ENCODE measurements at regions not wholly inside any gene's neighbourhood (a gene's known extent, or its start where the extent isn't known, plus 50 kb on each side); places are given as distances from the start of the nearest gene placed in this dataset.

DNA sequence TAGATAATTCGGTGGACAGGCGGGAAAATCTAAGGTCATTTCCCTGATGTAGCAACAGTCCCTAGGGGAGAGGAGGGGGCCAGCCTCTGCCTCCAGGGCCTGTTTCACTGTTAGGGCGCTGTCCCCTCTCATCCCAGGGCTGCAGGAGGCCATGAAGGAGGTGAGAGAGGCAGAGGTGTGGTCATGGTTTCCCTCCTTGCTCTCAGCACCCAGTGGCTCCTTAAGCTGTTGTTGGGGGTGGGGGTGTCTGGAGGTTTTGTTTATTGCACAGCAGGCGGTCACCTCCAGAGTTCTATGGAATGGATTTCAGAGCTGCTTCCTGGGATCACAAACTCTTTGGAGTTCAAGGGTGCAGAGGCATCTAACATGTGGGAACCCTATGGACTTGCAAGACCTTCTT is 212.5 kb upstream of the RTL1 start:
- no peak overlapping the region for H3K27ac Mint-ChIP-seq
- Histone ChIP-seq H3K4me1 (ENCODE audit: insufficient read depth, low read length) (peaks cover 7% of the 10 kb centered on the region), H3K36me3 (ENCODE audit: insufficient read depth, low read length) (no peaks in the 10 kb centered on the region), H3K4me3 (ENCODE audit: low read length) (no peak overlapping the region), H3K27ac (ENCODE audit: low read depth, low read length) (no peak overlapping the region), H3K27me3 (ENCODE audit: insufficient read depth, low read length, poor library complexity, severe bottlenecking) (no peaks in the 10 kb centered on the region), H3K9me3 (ENCODE audit: low read length) (no peaks in the 10 kb centered on the region)
- H3K4me3 Mint-ChIP-seq = no peak overlapping the region
- POLR2A ChIA-PET = no interaction called here
- H3K9me3 Mint-ChIP-seq = no peaks in the 10 kb centered on the region
- H3K36me3 Mint-ChIP-seq = no peaks in the 10 kb centered on the region
- peaks cover 9 to 18% (median 12%) of the 10 kb centered on the region in 3 donors for H3K4me1 Mint-ChIP-seq
- CTCF ChIA-PET = no interaction called here
- DNase-seq = no peak
- H3K27me3 Mint-ChIP-seq = peaks cover 1 to 6% of the 10 kb centered on the region in 2 donors

DNA sequence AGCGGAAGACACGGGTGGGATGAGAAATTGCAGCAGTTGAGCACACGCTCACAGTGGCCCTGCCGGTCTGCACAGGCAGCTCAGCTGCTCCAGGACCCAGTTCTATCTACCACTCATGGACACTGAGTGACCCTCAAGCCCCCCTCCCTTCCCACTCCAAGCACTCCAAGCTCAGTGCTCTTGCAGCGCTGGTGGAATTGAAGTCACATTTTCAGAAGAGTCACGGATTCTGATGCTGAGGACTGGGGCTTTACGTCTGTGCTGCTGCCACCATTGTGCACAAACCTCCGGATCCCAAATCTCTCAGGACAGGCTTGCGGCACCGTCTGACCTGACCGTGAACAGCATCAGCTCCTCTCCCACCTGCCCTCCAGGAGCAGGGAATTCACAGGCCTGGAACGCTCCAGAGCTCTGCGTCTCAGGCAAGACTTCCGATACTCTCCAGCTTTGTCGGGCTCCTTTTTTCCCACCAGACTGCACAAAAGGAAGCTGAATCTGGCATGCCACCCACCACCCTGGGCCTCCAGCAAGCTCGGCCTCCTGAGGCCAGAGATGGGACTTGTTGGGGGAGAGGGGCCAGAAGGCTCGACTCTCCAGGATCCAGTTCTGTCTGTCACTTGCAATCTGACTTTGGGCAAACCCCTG is 213.1 kb upstream of the RTL1 start:
- no peak overlapping the region for H3K27ac Mint-ChIP-seq
- H3K27ac ChIP-seq (ENCODE audit: low read depth, low read length) = no peak overlapping the region
- H3K9me3 ChIP-seq (ENCODE audit: low read length) = no peaks in the 10 kb centered on the region
- H3K27me3 Mint-ChIP-seq = peaks cover 1 to 6% of the 10 kb centered on the region in 2 donors
- H3K4me1 Mint-ChIP-seq = peaks cover 11 to 24% (median 12%) of the 10 kb centered on the region in 3 donors
- CTCF ChIA-PET = no interaction called here
- no peaks in the 10 kb centered on the region for H3K27me3 ChIP-seq (ENCODE audit: insufficient read depth, low read length, poor library complexity, severe bottlenecking)
- no peaks in the 10 kb centered on the region for H3K36me3 Mint-ChIP-seq
- peak in 1 of 5 donors; percentile 30 for DNase-seq
- H3K4me3 Mint-ChIP-seq = no peak overlapping the region
- no peaks in the 10 kb centered on the region for H3K36me3 ChIP-seq (ENCODE audit: insufficient read depth, low read length)
- no peaks in the 10 kb centered on the region for H3K9me3 Mint-ChIP-seq
- H3K4me3 ChIP-seq (ENCODE audit: low read length) = no peak overlapping the region
- POLR2A ChIA-PET = no interaction called here
- peaks cover 10% of the 10 kb centered on the region for H3K4me1 ChIP-seq (ENCODE audit: insufficient read depth, low read length)

DNA sequence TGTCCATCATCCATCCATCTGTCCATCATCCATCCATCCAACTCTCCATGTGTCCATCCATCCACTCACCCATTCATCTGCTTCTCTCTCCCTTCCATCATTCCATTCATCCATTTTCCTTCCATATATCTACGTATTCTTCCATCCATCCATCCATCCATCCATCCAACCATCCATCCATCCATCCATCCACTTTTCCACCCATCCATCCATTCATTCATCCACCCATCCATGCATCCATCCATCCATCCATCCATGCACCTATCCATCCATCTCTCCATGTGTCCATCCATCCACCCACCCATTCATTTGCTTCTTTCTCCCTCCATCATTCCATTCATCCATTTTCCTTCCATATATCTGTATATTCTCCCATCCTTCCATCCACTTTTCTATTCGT is 214.0 kb upstream of the RTL1 start:
- H3K36me3 Mint-ChIP-seq = no peaks in the 10 kb centered on the region
- H3K9me3 Mint-ChIP-seq = no peaks in the 10 kb centered on the region
- ChIA-PET CTCF (no interaction called here), POLR2A (no interaction called here)
- Histone ChIP-seq H3K27me3 (ENCODE audit: insufficient read depth, low read length, poor library complexity, severe bottlenecking) (no peaks in the 10 kb centered on the region), H3K4me1 (ENCODE audit: insufficient read depth, low read length) (peaks cover 10% of the 10 kb centered on the region), H3K9me3 (ENCODE audit: low read length) (no peaks in the 10 kb centered on the region), H3K27ac (ENCODE audit: low read depth, low read length) (no peak overlapping the region), H3K4me3 (ENCODE audit: low read length) (no peak overlapping the region), H3K36me3 (ENCODE audit: insufficient read depth, low read length) (no peaks in the 10 kb centered on the region)
- H3K4me3 Mint-ChIP-seq = no peak overlapping the region
- no peak overlapping the region for H3K27ac Mint-ChIP-seq
- no peak for DNase-seq
- H3K27me3 Mint-ChIP-seq = peaks cover 1 to 6% of the 10 kb centered on the region in 2 donors
- peaks cover 12 to 25% (median 12%) of the 10 kb centered on the region in 3 donors for H3K4me1 Mint-ChIP-seq

DNA sequence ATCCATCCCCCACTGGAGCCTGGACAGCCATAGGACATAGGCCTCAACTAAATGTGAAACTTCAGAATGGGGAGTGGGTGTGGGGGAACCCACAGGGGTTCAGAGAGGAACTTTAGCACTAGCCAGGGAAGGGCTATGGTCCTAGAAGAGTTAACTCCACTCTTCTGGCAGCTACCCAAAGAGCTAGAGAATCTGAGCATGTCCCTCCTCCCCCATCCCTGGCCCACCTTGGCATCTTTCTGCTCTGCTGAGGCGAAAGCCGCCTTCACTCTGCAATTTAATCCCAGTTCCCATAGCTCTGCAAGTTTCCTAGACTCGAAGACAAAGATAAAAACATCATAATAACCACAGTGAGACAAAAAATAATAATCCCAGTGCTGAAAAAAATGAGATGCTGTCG is 214.7 kb upstream of the RTL1 start:
- H3K4me1 ChIP-seq (ENCODE audit: insufficient read depth, low read length) = peaks cover 10% of the 10 kb centered on the region
- no peak for DNase-seq
- no peaks in the 10 kb centered on the region for H3K27me3 ChIP-seq (ENCODE audit: insufficient read depth, low read length, poor library complexity, severe bottlenecking)
- ChIA-PET CTCF (no interaction called here), POLR2A (no interaction called here)
- Mint-ChIP-seq H3K27me3 (peaks cover 1 to 6% of the 10 kb centered on the region in 2 donors), H3K36me3 (no peaks in the 10 kb centered on the region), H3K4me3 (no peak overlapping the region), H3K9me3 (no peaks in the 10 kb centered on the region), H3K27ac (no peak overlapping the region), H3K4me1 (peaks cover 12 to 25% (median 12%) of the 10 kb centered on the region in 3 donors)
- H3K9me3 ChIP-seq (ENCODE audit: low read length) = no peaks in the 10 kb centered on the region
- H3K27ac ChIP-seq (ENCODE audit: low read depth, low read length) = no peak overlapping the region
- H3K36me3 ChIP-seq (ENCODE audit: insufficient read depth, low read length) = no peaks in the 10 kb centered on the region
- H3K4me3 ChIP-seq (ENCODE audit: low read length) = no peak overlapping the region

DNA sequence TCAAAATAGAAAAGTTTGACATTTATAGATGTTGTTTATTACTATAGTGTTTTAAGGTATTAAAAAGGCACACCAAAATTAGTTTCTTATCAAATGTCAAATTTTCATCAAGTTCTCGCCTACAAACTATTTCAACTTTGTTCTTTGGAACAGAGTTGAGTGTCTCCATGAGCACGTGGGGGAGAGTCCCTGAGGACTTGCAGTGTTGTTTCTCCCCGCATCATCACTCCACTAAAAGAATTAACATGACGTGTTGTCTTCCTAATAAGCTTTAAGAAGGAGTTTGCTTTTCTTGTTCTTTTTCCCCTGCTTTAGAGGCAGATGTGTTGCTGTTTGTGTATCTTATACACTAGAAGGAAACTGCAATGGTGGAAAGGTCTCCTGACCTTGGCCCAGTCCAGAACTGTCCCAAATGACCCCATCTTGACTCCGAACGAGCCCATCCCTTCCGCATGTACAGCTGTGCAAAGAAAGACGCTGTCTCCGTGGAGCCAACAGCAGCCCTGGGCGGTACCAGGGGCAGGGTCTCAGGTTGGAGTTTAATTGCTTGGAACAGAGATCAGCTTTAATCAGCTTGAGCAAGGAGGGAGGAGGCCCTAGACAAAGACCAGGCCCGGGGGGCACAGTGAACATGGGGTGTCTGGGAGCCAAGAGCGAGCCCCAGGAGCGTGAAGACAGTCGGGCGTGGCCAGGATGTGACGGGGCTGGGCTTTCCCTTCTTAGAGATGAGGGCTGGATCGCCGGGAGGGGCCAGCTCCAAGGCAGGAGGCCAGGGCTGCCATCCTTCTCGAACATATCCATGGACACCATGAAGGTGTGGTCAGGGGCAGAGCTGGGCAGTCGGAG is 215.4 kb upstream of the RTL1 start:
- no peak overlapping the region for H3K4me3 Mint-ChIP-seq
- peaks cover 12 to 25% (median 12%) of the 10 kb centered on the region in 3 donors for H3K4me1 Mint-ChIP-seq
- peak in 1 of 5 donors; percentile 41 for DNase-seq

DNA sequence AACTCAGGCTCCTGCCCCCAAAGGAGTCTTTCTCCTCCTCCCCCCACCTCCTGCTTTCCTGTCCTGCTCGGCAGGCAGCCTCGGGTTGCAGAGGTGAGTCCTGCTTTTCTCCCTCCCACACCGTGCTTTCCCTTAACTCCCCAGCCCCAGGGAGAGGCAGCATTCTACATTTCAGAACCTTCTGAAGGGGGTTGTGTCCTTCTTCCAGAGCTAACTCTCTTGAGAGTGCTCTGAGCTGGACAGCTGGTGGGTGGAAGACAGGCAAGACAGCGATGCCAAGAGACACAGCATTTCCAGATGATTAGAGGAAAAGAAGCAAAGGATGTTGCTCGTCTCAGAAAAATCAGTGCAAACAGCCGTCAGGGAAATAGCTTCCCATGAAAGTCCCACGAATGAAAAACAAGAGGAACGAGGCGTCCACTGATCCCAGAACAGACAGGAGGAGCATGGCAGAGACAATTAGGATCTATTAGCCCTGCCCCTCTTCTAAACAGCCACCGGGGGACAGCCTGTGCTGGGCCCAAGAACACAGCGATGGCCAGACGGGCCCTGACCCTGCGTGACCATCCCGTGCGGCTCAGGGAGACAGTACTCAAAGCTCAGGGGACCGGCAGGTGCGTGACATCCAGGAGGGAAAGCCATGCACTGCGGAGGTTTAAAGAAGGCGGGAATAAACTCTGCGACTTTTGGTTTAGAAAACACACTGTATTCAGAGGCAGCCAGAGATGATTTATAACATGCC is 216.5 kb upstream of the RTL1 start:
- CTCF ChIA-PET = no interaction called here
- peaks cover 12 to 25% (median 12%) of the 10 kb centered on the region in 3 donors for H3K4me1 Mint-ChIP-seq
- no peak overlapping the region for H3K4me3 ChIP-seq (ENCODE audit: low read length)
- H3K9me3 ChIP-seq (ENCODE audit: low read length) = no peaks in the 10 kb centered on the region
- H3K27me3 ChIP-seq (ENCODE audit: insufficient read depth, low read length, poor library complexity, severe bottlenecking) = no peaks in the 10 kb centered on the region
- H3K27ac Mint-ChIP-seq = no peak overlapping the region
- peaks cover 3 to 5% of the 10 kb centered on the region in 2 donors for H3K27me3 Mint-ChIP-seq
- no peaks in the 10 kb centered on the region for H3K36me3 ChIP-seq (ENCODE audit: insufficient read depth, low read length)
- no peaks in the 10 kb centered on the region for H3K9me3 Mint-ChIP-seq
- H3K4me1 ChIP-seq (ENCODE audit: insufficient read depth, low read length) = peaks cover 10% of the 10 kb centered on the region
- H3K4me3 Mint-ChIP-seq = peak overlapping the region in 1 of 7 donors; percentile 25
- POLR2A ChIA-PET = no interaction called here
- H3K36me3 Mint-ChIP-seq = no peaks in the 10 kb centered on the region
- DNase-seq = no peak
- H3K27ac ChIP-seq (ENCODE audit: low read depth, low read length) = no peak overlapping the region

More for the DNA sequence above, 215.4 kb upstream of the RTL1 start:
- Histone ChIP-seq H3K4me3 (ENCODE audit: low read length) (no peak overlapping the region), H3K9me3 (ENCODE audit: low read length) (no peaks in the 10 kb centered on the region), H3K4me1 (ENCODE audit: insufficient read depth, low read length) (peaks cover 10% of the 10 kb centered on the region), H3K27me3 (ENCODE audit: insufficient read depth, low read length, poor library complexity, severe bottlenecking) (no peaks in the 10 kb centered on the region), H3K27ac (ENCODE audit: low read depth, low read length) (no peak overlapping the region), H3K36me3 (ENCODE audit: insufficient read depth, low read length) (no peaks in the 10 kb centered on the region)
- Mint-ChIP-seq H3K27me3 (peaks cover 1 to 6% of the 10 kb centered on the region in 2 donors), H3K9me3 (no peaks in the 10 kb centered on the region), H3K27ac (peak overlapping the region in 1 of 8 donors; percentile 42), H3K36me3 (no peaks in the 10 kb centered on the region)
- CTCF ChIA-PET = no interaction called here
- POLR2A ChIA-PET = no interaction called here

DNA sequence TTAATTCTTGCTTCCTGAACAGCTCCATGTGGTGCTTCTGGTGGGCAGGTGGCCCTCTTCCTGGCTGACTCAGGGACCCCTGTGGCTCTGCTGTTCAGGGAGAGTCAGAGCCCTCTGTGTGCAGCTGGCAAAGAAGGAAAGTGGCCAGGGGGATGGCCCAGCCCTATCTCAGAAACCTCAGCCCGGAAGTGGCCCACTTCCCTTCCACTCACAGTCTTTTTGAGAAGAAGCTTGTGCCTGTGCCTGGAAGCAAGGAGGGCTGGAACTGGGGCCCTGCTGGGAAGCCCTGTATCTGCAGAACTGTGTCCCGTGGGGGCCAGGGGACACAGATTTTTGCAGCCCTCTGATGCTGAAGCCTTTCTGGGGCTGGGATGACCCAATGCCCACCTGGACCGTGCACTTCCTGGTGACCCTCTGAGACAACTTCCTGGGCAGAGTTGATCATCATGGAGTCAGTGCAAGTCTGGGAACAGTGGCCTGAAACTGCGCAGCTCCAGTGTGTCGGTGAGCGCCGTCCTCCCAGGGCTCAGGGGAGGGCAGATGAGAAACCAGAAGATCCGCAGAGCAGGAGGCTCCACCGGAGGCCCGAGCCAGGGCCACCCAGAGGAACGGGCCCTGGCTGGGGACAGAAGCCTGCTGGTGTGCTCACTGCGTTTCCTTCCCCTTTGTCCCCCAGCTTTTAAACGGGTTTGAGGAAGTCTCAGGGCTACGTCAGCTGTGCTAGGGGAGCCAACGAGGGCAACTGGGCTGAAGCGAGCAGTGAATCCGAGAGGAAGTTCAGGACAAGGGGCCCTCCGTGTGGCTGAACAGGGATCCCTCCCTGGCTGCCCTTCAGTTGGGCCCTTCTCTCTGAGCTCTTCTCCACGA is 217.4 kb upstream of the RTL1 start:
- DNase-seq = no peak
- Mint-ChIP-seq H3K4me3 (peak overlapping the region in 1 of 7 donors; percentile 59), H3K27ac (peak overlapping the region in 1 of 8 donors; percentile 58), H3K36me3 (no peaks in the 10 kb centered on the region), H3K27me3 (peaks cover 3 to 6% of the 10 kb centered on the region in 2 donors), H3K9me3 (no peaks in the 10 kb centered on the region), H3K4me1 (peaks cover 12 to 25% (median 12%) of the 10 kb centered on the region in 3 donors)
- H3K4me3 ChIP-seq (ENCODE audit: low read length) = no peak overlapping the region
- H3K36me3 ChIP-seq (ENCODE audit: insufficient read depth, low read length) = no peaks in the 10 kb centered on the region
- no peaks in the 10 kb centered on the region for H3K9me3 ChIP-seq (ENCODE audit: low read length)
- no peak overlapping the region for H3K27ac ChIP-seq (ENCODE audit: low read depth, low read length)
- ChIA-PET CTCF (no interaction called here), POLR2A (no interaction called here)
- H3K27me3 ChIP-seq (ENCODE audit: insufficient read depth, low read length, poor library complexity, severe bottlenecking) = no peaks in the 10 kb centered on the region
- H3K4me1 ChIP-seq (ENCODE audit: insufficient read depth, low read length) = peaks cover 10% of the 10 kb centered on the region
